GM12865 (cell line): ENCODE measurements at regions not wholly inside any gene's neighbourhood (a gene's known extent, or its start where the extent isn't known, plus 50 kb on each side); places are given as distances from the start of the nearest gene placed in this dataset.

Experiments
- DNase-seq: peaks from one replicate; pipeline ENCODE4 v3.0.0; 2010; ENCODE audit warnings: low read depth
- H3K4me3 ChIP-seq: 2 replicates; pipeline ENCODE4 v1.5.1; 2011; ENCODE audit warnings: mild to moderate bottlenecking, low read depth, low read length, control low read depth
- TF ChIP-seq, protein P1 (sequence below): IDR thresholded peaks from 2 replicates; pipeline ENCODE4 v1.5.1; 2011; ENCODE audit warnings: low read length, control low read depth, low read depth, inconsistent platforms; ENCODE audit not compliant: insufficient read depth; ENCODE audit errors: missing control alignments

DNA sequence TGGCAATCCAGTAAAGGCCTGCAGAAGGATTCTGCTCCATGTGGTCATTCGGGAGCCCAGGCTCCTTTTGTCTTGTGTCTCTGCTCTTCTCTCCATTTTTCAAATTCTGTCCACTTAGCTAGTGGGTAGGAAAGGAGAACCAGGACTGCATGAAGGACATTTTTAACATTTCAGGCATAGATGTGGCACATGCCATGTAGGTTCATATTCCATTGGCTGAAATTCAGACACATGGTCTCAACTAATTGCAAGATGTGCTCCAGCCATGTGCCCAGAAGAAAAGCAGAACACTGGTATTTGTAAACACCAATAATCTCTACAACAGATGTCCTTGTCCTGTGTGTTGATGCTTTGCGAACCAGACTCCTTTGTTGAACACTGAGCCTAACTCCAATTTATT is 85.2 kb upstream of the WLS start:
- DNase-seq, result no peak
- no peak overlapping the region for H3K4me3 ChIP-seq
- TF ChIP-seq, protein P1, sequence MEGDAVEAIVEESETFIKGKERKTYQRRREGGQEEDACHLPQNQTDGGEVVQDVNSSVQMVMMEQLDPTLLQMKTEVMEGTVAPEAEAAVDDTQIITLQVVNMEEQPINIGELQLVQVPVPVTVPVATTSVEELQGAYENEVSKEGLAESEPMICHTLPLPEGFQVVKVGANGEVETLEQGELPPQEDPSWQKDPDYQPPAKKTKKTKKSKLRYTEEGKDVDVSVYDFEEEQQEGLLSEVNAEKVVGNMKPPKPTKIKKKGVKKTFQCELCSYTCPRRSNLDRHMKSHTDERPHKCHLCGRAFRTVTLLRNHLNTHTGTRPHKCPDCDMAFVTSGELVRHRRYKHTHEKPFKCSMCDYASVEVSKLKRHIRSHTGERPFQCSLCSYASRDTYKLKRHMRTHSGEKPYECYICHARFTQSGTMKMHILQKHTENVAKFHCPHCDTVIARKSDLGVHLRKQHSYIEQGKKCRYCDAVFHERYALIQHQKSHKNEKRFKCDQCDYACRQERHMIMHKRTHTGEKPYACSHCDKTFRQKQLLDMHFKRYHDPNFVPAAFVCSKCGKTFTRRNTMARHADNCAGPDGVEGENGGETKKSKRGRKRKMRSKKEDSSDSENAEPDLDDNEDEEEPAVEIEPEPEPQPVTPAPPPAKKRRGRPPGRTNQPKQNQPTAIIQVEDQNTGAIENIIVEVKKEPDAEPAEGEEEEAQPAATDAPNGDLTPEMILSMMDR, result no peak

DNA sequence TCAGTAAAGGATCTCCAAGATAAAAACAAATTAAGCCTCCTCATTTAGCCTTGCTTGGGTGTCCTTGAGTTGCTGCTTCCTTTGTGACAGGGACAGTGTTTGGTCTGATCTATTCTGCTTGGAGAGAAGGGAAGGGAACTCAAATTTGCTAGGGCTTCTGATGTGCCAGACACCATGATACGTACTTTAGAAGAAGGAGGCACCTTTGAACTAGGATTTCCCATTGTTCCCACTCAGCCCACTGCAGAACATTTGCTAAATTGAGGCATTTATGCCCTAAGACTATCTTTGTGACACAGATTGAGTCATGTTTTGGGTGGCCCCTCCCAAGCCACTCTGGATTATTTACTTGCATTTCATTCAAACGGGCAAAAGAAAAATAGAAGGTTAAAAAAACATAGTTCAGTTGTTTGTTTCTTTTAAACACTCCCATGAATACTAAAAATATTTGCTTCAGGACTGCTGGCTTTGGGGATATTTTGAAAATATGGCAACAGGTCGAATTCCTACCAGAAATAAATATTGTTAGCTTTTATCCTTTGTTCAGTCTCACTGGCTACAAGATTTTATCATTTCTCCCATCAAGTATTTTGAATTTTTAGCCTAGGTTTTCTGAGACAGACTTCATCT is 81.9 kb upstream of the WLS start:
- no peak for DNase-seq
- TF ChIP-seq, protein P1, result no peak
- no peak overlapping the region for H3K4me3 ChIP-seq

DNA sequence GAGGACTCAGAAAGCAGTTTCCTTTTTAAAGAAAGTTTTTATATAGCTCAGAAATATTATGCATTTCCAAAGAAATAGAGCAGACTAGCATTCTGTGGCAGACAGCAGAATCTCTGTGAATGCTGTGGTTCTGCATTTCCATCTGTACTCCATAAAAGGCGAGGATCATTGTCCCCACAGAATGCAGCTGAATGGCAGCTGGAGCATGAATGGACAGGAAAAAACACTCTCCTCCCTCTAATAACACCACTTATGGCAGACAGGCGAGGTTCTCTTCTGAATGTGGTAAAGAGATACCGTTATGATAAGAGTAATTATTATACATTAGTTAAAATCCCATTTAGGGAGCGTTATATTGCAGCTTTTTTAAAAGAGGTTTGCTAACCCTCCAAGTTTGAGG is 81.4 kb upstream of the WLS start:
- H3K4me3 ChIP-seq, result no peak overlapping the region
- no peak for DNase-seq
- TF ChIP-seq, protein P1, result no peak

DNA sequence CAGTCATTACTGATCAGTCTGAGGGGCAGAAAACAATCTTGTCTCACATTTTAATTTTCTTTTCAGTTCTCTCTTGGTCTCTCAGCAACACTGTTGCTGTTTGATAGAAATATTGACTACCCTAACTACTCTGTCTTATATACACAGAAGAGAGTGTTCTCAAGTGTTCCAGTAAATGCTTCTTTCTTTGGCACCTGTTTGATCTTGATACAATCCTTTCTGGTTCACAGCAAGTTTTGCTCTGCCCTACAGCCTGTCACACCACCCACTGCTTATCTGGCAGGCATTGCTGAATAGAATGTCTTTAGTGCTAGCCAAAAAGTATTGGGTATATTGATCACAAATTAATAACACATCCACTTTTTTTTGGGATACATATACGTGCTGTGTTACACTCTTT is 75.7 kb upstream of the WLS start:
- TF ChIP-seq, protein P1, result no peak
- DNase-seq, result no peak

DNA sequence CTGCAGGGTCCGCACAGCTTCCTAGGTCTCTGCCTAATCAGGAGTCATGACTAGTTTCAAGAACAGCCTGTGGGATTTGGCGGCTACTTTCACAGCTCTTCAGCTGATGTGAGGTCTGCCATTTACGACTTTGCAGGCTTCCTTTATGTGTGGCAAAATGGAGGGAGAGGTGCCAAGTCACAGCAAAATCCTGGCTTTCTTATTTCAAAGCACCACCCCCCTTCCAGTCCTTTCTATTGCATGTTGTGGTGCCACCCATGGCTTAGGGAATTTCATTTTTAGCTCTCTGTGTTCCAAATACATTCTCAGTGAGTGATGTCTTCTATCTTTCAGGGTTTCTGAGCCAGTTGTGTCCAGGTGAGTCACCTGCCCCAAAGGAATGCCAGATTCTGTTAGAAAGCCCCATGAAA is 75.1 kb upstream of the WLS start:
- TF ChIP-seq, protein P1, result no peak
- no peak overlapping the region for H3K4me3 ChIP-seq
- DNase-seq, result no peak

More for the DNA sequence above, 75.7 kb upstream of the WLS start:
- H3K4me3 ChIP-seq, result no peak overlapping the region

DNA sequence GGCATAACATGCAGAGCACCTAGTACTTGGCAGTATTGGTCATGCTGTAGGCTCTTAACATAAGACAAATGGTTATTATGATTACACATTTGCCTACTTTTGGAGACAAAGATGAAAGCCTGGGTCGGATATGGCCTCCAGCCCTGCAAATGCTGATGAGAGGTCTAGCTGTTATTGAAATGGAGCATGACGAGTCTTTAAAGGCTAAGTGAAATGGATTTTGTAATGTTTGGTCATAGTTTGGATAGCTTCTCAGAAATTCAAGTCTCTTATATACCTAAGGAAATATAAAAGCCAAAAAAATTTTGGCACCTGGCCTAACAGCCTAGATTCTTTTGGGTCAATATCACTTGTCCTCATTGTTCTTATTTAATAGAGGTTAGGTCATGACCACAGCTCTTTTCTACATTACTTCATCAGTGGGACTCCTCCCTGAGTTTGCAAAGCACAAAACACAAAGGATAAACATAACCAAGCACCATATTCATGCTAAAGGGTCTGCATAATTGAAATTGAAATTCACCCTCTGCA is 69.2 kb upstream of the WLS start:
- H3K4me3 ChIP-seq, result no peak overlapping the region
- TF ChIP-seq, protein P1, result no peak
- no peak for DNase-seq

DNA sequence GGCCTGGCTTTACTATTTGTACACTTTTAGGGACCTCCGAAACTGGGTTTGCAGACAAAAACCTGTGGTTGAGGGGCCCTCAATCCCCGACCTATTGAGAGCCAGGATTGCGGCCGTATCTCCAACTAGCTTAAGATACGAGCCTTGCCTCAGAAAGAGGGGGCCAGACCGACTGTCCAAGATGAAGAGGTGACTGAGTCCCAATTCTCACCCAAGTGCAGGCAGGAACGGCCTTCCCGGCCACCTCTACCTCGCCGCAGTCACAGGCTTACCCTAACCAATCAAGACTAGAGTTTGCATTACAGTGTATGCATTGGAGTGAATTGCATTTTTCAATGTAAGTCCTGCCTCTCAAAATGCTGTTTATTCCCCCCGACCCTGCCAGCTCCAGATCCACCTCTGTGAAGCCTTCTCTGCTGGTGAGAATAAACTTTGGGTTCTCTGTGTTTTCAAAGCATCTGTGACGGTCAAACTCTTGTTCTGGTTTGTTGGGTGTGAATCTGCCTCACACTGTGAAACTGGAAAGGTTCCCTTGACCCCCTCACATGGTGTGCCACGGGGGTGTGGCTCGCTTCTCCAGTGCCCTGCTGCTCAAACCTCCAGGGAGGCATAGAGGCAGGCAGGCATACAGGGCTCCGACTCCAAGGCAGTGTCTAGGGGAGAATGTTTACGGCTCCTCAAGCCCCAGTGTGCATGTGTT is 62.2 kb upstream of the WLS start:
- DNase-seq, result no peak
- TF ChIP-seq, protein P1, result no peak
- no peak overlapping the region for H3K4me3 ChIP-seq
